ELR (cell line): ENCODE measurements at regions not wholly inside any gene's neighbourhood (a gene's known extent, or its start where the extent isn't known, plus 50 kb on each side); places are given as distances from the start of the nearest gene placed in this dataset.
A peak's percentile ranks its signal among the peaks of the same experiment; 100 is the strongest.

Experiments used
- DNase-seq: peaks from one replicate; pipeline ENCODE4 v3.0.0-alpha.2; 2015; ENCODE audit warnings: low read depth

DNA sequence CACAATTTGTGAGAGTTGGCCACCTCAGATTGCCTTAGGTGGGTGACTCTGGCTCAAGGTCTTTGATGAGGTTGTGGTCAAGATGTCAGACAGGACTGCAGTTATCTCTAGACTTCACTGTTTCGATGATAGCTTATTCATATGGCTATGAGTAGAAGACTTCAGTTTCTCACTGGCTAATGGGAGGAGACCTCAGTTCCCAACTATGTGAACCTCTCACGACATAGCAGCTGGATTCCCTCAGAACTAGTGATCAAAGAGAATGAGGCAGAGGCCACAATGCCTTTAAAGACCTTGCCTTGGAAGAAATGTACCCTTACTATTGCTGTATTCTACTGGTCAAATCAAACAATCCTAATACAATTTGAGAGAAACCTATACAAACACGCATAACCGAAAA is 607.5 kb upstream of the ROBO2 start:
- DNase-seq = no peak

DNA sequence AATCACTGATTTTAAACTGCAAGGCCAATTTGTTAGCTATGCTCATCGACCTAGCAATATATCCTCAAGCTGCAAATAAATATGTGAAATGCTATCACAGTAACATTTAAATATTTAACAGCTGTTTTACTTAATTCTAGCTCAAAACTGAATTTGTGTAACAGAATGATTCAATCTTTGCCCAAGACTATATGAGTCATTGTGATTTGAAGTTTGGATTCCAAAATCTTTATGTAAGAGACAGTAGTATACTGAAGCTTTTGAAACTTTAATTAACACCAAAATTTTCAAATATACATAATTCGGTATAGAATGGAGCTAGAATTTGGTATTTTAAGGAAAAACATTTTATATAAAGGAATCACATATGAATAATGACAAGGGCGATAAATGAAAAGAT is 603.0 kb upstream of the ROBO2 start:
- peak; percentile 52 for DNase-seq

DNA sequence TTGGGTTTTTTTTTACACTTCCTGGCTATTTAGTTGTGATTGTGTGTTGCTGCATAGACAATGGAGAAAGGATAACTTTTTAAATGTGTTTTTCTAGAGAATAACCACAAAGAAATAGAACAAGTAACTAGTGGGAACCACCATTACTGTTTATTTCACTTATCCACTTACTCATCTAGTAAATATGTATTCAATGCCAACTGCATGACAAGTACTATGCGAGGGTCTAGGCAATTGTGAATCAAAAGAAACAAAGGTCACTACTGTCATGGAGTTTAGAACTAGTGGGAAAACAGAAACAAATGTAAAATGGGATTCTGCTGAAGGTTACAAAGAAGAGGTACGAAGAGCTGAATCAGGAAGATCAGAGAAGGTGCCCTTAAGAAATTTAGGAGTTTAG is 600.9 kb upstream of the ROBO2 start:
- peak; percentile 82 for DNase-seq

DNA sequence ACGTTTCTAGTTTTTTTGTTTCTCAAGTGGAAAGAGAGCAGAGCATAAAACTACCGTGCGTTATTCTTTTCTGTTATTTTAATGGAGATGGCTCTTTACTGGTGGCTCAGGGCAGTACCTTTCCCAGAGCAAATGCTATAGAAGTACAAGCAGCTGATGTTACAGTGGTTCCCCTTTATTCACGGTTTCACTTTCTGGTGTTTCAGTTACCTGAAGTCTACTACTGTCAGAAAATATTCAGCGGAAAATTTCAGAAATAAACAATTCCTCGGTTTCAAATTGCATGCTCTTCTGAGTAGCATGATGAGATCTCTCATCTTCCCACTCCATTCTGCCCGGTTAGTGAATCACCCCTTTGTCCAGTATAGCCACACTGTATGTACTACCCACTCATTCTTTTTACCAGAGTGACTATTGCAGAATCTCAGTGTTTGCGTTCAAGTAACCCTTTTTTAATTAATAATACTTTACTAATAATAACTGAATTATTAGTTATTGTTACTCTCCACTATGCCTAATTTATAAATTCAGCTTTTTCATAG is 597.5 kb upstream of the ROBO2 start:
- DNase-seq = peak; percentile 61

DNA sequence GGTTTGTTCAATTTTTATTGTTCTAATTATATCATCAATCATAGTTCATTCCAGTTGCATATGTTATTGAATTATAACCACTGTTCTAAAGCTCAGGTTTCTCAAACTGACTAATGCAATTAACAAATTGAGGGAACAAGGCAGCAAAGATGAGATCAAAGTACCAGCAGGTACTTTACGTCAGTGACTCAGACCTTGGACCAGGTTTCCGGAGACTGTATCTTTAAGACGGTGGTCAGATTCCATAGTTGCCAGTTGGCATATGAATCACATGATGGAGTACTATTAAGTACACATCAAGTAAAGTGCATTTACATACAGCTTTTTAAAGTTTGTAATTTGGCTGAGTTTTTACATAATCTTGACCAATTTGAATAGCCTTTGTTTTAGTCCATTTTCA is 583.6 kb upstream of the ROBO2 start:
- no peak for DNase-seq

DNA sequence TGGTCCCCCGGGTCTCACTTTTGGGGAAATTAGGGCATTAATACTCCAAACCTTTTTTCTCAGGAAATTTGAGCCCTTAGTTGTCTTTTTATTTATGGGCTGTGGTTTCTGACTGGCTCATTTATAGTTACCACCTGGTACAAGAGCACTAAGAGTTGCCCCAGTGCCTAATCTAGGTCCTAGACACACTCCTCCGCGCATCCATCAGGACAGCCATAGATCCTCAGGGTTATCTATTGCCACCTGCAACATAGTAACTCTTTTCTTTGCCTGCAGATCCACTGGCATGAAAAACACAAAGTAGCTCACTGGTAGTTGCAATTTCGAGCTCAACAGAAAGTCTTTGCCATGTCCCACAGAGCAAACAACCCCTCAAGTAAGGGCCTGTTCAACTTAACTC is 576.4 kb upstream of the ROBO2 start:
- DNase-seq = no peak

DNA sequence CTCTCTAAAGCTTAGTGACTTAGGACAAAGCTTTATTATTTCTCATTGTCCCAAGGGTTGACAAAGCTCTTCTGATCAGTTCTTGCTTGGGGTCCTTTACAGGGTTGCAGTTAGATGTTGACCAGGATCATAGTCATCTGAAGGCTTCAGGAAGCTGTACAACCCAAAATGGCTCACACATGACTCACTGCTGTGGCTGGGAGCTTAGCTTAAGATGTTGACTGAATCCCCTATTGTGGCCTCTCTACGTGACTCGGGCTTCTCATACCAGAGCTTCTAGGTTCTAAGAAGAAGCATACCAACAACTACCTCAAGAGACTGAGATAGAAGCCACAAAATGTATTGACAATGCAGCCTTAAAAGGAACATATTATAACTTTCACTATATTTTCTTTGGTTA is 569.6 kb upstream of the ROBO2 start:
- DNase-seq = peak; percentile 86

DNA sequence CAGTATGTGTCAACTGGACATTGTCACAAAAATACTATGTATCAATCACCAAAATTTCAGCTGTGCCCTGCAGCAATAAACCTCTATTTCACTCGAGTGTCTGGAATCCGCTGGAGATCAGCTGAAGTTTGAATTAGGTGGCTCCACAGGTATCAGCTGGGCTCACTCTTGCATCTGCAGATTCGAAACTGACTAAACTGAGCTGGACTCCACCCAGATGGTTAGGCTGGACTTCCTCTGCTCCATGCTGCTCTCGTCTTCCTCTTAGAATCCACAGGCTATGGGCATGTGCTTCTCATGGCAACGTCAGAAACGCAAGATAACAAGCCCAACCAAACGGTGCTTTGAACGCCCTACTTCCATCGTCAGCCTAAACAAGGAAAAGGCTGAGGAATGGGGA is 565.3 kb upstream of the ROBO2 start:
- peak; percentile 46 for DNase-seq

DNA sequence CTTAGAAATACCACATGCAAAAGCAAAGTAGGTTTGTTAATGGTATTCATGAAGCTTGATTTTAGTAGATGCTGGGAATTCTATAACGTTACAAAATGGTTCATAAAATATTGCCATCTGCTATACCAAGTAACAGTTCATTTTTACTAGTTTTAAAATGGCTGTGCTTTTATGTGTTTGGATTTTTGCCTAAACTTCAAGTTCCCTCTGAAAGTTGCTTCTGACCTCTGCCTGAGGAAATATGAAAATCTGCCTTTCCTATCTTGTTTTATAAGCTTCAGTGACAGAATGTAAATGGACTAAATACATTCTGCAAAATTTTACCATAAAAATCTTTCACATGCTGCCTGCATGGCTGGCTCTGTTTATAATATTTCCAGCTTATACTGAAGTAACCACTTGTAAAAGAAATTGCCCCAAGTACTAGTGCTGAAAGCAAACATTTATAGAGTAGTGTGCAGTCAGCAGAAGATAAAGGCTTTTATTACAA is 560.7 kb upstream of the ROBO2 start:
- no peak for DNase-seq

DNA sequence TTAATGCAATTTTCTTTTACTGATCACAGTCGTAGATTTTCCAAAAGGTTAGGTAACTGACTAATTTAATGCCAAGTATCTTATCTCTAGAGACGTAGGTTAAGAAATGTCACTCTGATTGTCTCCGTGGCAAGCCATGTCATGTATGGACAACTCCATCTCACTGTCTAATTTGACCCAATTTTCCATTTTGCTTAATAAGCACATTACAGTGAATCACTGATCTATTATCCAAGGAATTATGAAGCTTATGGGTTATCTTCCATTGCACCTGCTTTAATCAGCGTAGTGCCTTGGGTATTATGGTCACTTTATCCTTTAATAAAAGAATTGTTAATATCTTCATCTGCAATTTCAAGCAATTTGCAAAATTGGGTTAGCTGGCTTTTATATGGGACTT is 557.4 kb upstream of the ROBO2 start:
- no peak for DNase-seq

DNA sequence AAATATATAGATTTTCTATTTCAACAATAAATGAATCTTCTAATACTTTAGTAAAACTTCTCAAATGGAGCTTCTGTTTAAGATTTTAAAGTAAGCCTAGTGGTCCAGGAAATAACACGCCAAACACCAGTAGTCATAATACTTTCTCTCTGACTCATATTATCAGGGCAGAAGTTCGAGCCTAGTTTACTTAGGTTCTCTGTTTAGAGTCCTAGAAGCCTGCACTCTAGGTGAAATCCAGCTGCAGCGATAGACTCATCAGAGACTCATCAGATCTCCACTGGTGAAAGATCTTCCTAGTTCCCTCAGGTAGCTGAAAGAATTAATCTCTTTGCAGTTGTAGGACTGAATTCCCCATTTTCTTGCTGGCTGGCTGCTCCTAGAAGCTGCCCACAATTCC is 552.5 kb upstream of the ROBO2 start:
- peak; percentile 81 for DNase-seq

DNA sequence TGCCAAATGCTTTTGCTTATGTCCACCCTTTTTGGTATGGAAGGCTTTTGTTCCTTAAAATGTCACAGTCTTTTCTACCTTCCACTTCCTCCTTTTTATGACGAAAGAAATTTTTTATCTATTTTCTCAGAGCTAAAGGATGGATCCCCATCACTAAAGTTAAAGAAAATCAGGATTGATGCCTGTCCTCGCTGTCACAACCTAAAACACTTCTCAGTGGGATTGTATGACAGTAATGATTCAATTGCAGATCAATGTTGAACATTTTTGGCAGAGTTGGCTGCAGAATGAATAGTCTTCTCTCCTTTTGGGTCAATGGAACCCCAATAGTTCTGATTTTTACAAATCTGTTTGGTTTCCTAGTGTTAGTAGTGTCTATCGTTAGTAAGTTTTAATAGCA is 549.8 kb upstream of the ROBO2 start:
- no peak for DNase-seq

DNA sequence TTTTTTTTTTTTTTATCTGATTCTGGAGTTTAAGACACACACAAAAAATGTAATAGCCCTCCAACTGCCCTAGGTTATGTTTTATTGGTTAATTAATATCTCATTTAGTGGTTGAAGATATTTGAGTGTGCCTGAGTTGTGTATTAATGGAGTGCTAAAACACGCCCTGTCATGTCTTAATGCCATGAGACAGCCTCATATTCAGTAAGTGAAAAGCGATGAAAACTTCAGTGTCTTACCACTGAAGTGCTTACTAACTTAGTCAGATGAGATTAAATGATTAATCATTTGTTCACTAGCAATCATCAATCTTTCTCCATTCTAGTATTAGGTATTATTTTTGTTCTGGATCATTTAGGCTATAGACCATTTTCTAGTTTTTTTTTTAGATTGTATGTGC is 544.7 kb upstream of the ROBO2 start:
- peak; percentile 61 for DNase-seq

DNA sequence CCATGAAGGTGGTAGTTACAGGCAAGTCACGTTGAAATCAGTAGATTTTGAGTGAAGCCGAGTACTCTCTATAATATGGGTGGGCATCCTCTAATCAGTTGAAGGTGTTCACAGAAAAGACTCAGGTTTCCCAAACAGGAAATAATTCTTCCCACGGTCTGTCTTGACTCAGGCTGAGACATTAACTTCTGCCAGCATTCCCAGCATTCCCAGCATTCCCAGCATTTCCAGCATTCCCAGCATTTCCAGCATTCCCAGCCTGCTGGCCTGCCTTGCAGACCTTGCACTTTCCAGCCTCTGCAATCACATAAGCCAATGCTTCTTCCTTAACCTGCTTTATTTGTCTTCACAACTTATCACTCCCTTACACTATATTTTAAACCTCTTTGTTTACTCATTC is 542.3 kb upstream of the ROBO2 start:
- DNase-seq = peak; percentile 67

DNA sequence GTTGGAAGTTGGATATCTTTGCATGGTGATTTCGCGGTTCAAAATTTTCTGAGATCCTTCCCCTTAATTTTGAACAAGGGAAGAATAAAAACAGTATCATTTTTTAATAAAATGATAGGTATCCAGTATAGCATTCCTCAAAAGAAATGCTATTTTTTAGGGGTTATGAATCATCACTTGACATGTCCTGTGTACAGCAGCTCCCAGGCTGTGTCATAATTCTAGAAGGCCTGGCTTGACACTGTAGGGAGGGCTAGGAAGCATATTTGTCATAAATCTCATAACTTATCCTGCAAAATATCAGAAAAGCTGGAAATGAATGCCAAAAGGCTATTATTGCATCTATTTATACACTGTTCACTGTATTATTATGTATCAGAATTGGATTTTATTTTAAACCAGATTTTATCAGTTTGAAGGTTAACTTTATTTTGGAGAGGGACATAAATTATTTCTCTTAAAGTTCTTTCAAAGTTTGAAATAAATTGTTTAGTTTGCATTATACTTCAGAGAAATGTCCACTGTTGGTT is 539.1 kb upstream of the ROBO2 start:
- peak; percentile 61 for DNase-seq

DNA sequence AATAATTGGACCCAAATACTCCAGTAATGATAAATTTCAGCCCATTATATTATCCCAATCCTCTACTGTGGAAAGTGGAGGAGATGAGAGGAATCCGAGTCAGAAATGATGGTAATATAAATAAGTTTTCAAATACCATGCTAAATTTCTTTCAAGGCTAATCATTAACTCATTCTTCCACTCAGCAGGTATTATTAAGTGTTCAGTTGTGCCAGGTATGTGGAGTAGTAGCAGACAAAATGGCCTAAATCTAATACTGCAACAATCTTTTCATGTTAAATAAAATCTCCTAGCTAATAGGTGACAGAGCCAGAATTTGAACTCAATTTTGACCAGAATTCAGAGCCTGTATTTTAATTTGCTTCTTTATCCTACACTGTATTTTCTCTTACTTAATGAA is 538.6 kb upstream of the ROBO2 start:
- DNase-seq = no peak

DNA sequence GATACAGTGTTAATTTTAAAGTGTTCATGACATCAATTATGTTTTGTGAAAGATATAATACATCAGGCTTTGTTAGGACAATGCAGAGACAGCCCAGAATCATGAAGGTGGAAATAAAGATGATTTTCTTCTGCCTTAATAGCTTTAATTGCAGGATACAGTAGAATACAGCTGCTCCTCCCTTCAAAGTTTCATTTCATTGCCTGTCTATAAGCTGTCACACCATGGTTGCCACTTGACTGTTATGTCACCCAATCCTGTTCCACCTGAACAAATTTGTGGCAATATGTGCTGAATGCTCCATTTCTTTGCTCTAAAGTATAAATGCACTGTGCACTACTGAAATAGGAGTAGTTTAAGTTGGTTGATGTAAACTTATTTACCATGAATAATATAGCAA is 537.8 kb upstream of the ROBO2 start:
- no peak for DNase-seq

DNA sequence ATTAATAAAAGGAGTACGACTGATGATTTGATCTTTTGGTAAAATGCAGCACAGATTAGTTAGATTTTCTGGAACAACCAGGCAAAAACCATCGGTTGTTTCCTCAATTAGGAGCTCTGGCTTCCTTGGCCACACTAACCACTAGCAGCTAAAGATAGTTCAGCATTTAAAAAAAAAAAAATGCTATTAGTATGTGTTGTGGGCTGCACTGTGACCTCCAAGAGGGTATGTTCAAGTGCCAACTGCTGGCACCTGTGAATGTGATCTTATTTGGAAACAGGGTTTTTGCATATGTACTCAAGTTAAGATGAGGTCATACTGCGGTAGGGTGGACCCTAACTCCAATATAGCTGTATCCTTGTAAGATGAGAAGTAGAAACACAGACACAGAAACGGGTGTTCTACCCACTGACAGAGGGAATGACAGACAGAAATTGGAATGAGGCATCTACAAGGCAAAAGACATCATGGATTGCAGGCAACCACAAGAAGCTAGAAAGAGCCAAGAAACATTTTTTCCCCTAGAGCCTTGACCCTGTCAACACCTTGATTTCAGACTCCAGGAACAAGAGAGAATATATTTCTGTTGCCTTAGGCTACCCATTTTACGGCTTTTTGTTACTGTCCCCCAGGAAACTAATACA is 534.6 kb upstream of the ROBO2 start:
- no peak for DNase-seq

DNA sequence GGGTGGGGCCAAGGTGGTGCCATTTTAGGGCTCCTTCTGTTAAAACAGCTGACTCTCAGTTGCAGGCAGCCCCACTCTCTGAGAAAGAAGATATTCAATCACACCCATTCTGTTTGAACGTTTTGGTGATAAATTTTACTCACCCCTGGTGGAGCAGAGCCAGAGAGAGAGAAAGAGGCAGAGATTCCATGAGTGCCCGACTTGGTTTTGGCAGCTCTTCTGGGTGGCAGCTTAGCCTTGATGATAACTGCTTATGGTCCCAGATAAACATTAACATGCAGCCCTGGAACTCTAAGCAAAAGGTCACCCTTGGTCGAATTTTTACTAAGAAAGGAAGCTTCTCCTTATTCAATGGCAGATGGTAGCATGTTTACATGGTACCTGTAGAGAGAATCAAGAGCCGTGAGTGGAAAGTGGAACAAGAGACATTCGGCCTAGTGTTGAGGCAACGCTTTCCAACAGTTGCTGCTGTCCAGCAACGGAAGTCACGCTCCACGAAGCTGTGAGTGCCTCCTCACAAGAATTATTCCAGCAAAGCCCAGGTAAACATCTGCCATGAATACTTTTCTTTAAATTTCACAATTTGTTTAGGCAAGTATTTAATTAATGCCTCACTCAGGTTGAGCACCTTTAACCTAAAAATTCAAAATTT is 530.6 kb upstream of the ROBO2 start:
- no peak for DNase-seq

DNA sequence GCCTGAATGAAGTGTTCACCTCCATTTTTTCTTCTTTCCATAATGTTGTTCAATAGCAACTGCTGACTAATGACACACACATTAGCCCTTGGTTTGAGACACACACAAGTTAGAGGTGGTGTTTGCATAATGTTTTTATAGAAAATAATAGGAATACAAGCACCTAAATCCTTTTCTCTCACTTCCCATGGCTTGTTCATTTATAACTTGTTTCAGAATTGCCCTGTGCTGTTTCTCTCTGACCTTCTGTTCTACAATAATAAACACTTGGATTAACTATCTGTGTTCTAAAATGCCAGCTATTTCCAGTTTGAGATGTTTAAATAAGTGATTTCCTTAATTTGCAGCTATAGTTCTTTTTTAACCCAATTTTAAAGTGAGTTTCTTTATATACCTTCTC is 525.1 kb upstream of the ROBO2 start:
- DNase-seq = no peak

DNA sequence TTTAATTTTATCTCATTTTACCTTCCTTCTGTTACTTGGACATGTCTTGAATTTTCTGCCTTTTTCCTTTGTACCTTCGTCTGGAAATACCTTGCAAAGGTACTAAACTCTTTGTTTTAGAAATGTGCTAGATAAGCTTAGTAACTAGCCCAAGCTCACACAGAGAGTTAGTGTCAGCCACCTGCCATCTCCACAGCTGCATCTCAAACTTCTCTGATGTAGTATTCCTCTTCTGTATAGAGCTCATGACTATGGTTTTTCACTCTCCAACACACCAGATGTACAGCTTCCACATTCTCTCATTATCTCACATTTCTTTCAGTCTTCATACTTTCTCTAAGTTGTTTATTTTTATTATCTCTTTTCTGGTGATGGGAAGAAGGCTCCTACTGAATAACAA is 516.6 kb upstream of the ROBO2 start:
- no peak for DNase-seq

DNA sequence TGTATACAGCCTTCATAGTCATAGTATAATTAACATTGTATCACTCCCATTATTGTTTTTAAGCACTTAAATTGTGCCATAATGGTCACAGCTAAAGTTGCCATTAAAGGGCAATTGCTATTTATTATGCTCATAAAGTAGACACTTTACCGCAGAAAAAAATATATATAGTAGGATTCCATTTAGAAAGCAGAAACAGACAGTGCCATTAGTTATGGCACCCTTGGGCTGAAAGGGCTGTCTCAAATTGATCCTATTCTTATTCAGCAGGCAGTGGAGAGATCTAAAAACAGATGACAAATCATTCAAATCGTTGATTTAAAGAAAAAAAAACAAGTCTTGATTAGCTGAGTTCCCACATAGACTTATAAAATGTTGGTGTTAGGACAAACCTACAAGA is 514.2 kb upstream of the ROBO2 start:
- DNase-seq = no peak

DNA sequence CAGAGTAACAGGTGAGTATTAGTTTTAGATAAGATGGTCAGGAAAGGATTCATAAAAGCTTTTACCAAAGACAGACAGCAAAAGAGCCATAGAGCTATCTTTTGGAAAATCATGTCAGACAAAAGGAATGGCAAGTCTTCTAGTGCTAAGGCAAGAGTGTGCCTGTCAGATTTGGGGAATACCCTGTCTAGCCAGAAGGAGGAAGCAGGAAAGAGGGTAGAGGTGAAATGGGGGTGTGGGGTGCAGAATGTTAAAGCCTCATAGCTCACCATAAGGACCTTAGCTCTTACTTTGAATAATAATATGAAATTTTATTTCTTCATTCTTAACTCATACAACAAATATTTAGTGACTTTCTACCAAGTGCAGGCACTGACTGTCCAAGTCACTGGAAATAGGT is 512.1 kb upstream of the ROBO2 start:
- no peak for DNase-seq
